GM12891 (cell line): ENCODE measurements at regions not wholly inside any gene's neighbourhood (a gene's known extent, or its start where the extent isn't known, plus 50 kb on each side); places are given as distances from the start of the nearest gene placed in this dataset.

Experiments used
- PAX5 ChIP-seq: IDR thresholded peaks from 2 replicates; pipeline ENCODE4 v1.6.1; 2011; ENCODE audit warnings: low read length, moderate library complexity, mild to moderate bottlenecking; ENCODE audit not compliant: insufficient read depth, severe bottlenecking
- POLR2A ChIP-seq: IDR thresholded peaks from 2 replicates; pipeline ENCODE4 v1.6.1; 2011; ENCODE audit warnings: low read depth, low read length, control low read depth
- POLR2AphosphoS5 ChIP-seq: IDR thresholded peaks from 2 replicates; pipeline ENCODE4 v1.6.1; 2011; ENCODE audit warnings: low read depth, low read length, control low read depth
- POU2F2 ChIP-seq: IDR thresholded peaks from 2 replicates; pipeline ENCODE4 v1.6.1; 2011; ENCODE audit warnings: low read depth, mild to moderate bottlenecking, control low read depth, low read length, moderate library complexity
- SPI1 ChIP-seq: IDR thresholded peaks from 2 replicates; pipeline ENCODE4 v1.6.1; 2011; ENCODE audit warnings: low read depth, low read length, control low read depth
- TAF1 ChIP-seq: IDR thresholded peaks from 2 replicates; pipeline ENCODE4 v1.6.1; 2011; ENCODE audit warnings: low read depth, low read length, control low read depth

DNA sequence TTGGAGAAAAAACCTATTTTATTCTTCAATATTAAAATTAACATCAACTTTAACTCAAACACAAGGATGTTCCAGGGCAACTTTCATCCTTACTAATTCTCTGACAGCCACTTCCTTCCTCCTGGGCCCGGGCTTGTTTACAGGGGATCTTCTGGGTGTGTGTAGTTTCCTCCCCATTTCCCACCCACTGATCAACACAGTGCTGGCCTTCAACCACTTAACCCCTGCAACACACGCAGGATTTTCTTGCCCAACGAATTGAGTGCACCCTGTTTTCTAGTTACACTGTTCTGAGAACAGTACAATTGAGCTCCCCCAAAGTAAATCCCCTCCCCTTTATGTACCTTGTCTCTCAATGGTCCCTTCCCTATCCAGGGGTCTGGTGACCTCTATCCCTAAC is 83.1 kb upstream of the RANBP3L start:
- TF ChIP-seq PAX5 (no peak), TAF1 (no peak), POLR2A (no peak), POU2F2 (no peak), SPI1 (0 out of 2 replicates have a peak, but pooled peaks have one; percentile 15), POLR2AphosphoS5 (no peak)
